HK-2 (cell line): ENCODE measurements at regions not wholly inside any gene's neighbourhood (a gene's known extent, or its start where the extent isn't known, plus 50 kb on each side); places are given as distances from the start of the nearest gene placed in this dataset.
"Not testable (repeated sequence)": the region's sequence is repeated elsewhere in the genome, so short reads cannot be mapped to it uniquely, and the experiment has no call there.

Experiments
- DNase-seq: peaks from one replicate; pipeline ENCODE4 v3.0.0-alpha.2; 2018; ENCODE audit not compliant: unreplicated experiment

GRCh38 chr14:105774585-105775348 is 248.4 kb downstream of the TMEM121 start:
- DNase-seq, result not testable (repeated sequence)

DNA sequence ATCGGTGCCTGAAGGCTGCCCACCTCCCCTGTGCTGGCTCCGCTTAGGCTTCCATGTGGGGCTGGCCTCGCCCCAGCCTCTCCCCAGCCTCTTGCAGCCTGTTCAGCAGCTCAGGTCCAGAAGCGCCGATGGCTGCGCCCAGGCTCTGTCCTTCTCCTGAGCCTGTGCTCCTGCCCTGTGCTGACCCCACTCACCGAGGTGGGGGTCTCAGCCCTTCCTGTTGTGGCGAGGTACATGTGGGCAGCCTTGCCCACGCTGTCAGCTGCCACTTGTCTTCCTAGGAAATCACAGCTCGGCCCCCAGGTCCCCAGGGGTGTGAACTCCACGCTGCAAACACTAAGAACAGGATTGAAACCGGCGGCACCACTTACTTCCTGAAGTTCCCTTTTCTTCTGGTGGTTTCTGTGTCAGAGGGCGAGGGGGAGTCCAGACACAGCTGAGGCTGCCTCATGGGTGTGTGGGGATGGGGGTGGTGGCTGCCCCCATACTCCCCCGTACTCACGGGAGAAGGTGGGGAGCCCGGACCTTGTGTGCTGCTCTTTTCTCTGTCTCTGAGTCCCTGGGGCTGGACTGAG is 249.1 kb downstream of the TMEM121 start:
- not testable (repeated sequence) for DNase-seq

DNA sequence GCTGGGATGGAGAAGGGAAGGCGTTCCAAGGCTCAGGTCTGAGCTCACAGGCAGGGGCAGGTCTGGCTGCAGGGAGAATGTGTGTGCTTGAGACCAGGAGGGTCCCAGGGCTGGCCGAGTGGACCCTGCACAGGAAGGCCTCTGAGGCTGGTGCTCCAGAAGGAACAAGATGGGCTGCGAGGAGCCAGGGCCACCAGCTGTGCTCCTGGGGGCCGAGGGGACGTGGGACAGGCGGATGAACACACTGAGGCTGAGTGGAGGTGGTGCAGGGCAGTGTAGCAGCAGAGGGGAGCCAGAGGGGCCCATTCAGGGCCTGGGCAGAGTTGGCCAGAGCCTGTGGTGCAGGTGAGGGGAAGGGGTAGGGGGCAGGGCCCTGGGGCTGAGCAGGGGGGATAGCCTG is 249.7 kb downstream of the TMEM121 start:
- DNase-seq, result not testable (repeated sequence)

- no peak for DNase-seq
Observed at GRCh38 chr14:105776924-105777323, 250.5 kb downstream of the TMEM121 start.

GRCh38 chr14:105783707-105784106 is 257.3 kb downstream of the TMEM121 start:
- DNase-seq, result no peak

DNA sequence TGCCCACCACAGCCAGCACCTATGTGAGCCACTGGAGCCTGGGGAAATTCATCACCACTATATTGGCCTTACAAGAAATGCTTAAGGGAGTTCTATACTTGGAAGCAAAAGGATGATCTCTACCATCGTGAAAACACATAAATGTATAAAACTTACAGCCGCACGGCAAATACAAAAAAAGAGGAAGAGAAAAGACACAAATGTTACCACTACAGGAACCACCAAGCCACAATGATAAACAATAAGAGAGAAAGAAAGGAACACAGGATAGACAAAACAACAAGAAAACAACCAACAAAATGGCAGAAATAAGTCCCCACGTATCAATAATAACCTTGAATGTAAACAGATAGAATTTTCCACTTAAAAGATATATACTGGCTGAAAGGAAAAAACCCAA is 267.5 kb downstream of the TMEM121 start:
- DNase-seq, result no peak

DNA sequence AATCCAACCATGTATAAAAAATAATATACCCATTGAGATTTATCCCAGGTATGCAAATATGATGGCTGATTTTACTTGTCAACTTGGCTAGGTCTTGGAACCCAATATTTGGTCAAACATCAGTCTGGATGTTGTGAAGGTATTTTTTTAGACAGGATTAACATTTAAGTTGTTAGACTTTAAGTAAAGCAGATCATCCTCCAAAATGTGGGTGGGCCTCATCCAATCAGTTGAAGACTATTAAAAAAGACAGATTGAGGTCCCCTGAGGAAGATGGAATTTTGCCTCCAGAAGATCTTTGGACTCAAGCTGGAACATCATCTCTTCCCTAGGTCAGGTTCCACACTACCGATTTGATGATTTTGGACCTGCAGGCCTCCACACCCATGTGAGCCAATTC is 271.2 kb downstream of the TMEM121 start:
- DNase-seq, result no peak

- DNase-seq, result no peak
Observed at GRCh38 chr14:105805701-105806100, 279.3 kb downstream of the TMEM121 start.

DNA sequence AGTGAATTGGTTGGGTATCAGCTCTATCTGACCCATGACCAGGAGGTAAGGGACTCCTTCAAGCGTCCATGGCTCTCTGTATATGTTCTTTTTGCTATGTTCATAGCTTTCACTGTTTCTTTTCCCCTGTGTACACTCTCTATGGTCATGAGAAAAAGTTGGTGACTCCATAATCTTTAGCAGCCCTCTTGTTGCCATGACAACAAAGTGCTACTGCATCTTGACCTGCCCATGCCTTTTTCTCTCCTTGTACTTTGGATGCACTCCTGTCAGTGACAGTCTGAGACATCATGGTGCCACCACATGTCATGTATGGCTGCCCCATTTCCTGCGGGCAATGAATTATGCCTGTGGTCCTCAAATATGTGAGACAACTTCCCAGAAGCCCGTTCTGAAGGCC is 280.2 kb downstream of the TMEM121 start:
- DNase-seq, result no peak

GRCh38 chr14:105817971-105818711 is 291.8 kb downstream of the TMEM121 start:
- no peak for DNase-seq

DNA sequence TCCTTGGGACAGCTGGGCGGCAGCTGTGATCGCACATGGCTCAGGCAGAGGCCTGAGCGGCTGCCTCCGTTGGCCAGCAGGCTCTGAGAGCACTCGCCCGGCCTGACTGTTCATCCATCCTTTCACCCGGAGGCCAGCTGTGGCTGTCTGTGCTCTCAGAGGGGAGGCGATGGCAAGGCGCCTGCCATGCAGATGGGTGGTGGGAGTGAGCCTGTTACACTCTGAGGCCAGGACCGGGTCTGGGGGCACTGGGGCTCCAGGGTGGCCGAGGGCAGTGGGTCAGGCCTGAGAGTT is 292.3 kb downstream of the TMEM121 start:
- DNase-seq, result no peak

DNA sequence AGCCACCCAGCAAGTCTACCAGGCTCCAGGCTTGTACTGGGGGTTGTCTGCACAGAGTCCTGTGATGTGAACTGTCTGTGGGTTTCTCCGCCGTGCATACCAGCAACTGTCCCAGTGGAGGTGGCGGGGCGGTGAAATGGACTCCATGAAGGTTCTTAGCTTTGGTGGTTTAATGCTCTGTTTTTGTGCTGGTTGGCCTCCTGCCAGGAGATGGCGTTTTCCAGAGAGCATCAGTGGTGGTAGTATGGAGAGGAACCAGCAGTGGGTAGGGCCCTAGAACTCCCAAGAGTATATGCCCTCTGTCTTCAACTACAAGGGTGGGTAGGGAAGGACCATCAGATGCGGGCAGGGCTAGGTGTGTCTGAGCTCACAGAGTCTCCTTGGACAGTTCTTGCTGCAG is 303.8 kb downstream of the TMEM121 start:
- DNase-seq, result no peak

DNA sequence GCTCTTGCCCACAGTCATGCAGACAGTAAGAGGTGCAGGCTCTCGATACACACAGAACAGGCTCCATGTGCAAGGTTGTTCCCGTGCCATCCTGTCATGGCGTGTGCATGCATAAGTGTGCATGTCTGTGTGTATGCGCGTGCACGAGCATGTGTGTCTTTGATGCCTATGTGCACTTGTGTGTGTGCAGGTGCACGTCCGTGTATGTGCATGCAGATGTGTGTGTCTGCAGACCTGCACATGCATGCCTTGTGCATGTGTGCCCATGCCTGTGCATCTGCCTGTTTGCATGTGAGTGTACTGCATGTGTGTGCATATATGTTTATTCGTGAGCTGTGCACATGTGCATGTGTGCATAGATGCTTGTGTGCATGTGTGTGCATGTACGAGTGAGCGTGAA is 309.8 kb downstream of the TMEM121 start:
- DNase-seq, result no peak

GRCh38 chr14:105836730-105837129 is 310.3 kb downstream of the TMEM121 start:
- DNase-seq, result no peak

GRCh38 chr14:105837349-105838063 is 311.1 kb downstream of the TMEM121 start:
- no peak for DNase-seq

- no peak for DNase-seq
Observed at GRCh38 chr14:105838107-105838506, 311.7 kb downstream of the TMEM121 start.

DNA sequence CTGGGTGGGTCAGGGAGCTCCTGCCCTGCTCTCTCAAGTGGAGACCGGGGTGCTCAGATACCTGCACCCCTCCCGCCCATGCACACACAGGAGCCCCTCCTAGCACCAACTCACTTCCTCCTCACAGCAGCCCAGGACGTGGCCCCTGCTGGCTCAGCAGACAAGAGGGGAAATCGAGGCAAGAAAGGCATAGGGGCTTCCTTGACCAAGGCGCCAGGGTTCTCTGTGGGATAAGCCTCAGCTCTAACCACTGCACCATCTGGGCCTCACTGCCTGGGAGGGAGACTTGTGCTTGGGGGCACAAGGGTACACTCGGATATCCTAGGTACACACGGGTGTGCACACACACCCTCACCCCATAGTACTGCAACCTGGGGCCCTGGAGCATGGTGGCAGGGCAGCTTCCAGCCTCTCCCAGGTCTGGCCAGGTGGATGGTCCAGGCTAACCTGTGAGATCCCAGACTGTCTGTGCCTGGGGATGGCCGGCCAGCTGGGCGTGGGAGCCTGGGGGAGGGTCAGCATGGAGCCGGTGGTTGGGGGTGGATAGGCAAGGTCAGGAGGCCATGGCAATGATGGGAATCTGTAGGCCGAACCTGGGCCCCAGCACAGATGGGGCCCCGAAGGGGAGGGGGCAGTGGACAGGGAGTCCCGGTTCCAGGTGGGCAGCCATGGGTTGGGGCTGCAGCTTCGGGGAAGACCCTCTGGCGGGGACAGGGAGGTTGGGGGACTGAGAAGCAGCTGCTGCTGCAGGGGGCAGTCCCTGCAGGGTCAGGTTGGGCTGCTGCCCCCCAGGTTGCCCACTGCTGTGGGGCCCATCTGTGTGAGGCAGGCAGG is 312.4 kb downstream of the TMEM121 start:
- no peak for DNase-seq

GRCh38 chr14:105839425-105840265 is 313.3 kb downstream of the TMEM121 start:
- no peak for DNase-seq

DNA sequence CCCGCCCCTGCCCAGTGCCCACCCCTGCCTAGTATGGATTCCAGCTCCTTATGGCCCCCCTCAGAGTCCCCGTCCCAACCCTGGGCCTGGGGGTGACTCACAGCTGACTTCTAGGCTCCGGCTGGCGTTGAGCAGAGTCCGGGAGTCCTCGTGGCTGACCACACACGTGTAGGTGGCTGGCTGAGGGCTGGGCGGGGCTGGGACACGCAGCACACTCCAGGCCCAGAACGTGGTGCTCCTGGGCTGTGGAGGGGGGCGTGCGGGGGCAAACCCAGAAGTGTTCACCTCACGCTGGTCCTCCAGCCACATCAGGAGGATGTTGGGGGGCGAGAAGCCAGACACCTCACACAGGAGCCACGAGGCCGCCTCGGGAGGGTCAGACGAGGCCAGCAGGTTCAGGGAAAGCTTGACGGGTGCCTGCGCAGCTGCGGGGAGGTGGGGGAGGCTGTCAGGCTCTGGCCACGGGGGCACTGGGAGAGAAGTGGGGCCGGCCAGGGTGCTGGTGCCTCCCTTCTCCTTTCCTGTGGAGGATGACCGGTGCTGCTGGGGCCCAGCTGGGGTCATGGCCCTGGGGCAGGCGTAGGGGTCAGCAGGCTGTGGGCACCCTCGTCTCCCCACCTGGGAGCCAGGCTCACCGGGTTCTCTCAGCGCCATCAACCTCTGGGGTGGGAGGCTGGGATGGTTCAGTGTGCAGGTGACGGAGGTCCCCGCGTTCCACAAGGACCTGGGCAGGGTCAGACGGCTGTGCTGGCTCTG is 314.1 kb downstream of the TMEM121 start:
- DNase-seq, result no peak
